ENCODE measurements at regions not wholly inside any gene's neighbourhood (a gene's known extent, or its start where the extent isn't known, plus 50 kb on each side); places are given as distances from the start of the nearest gene placed in this dataset.
"Not testable (repeated sequence)": the region's sequence is repeated elsewhere in the genome, so short reads cannot be mapped to it uniquely, and the experiment has no call there.

- H3K9me2 ChIP-seq (replicated peaks; ENCODE audit: insufficient read depth) = no peaks in the 10 kb centered on the region
- WGBS (ENCODE audit: low lambda C conversion rate, missing lambda C conversion rate) = 88% methylated on average over 1 of the region's 1 CpG
- no peaks in the 10 kb centered on the region for H3K79me2 ChIP-seq
- no peak overlapping the region for H3K27ac ChIP-seq
- no peaks in the 10 kb centered on the region for H3K36me3 ChIP-seq (replicated peaks; ENCODE audit: insufficient read depth, low read depth)
- no peak for DNase-seq (ENCODE audit: low spot score)
- H4K20me1 ChIP-seq (ENCODE audit: insufficient read depth, poor library complexity, severe bottlenecking) = no peaks in the 10 kb centered on the region
- no peak overlapping the region for H3K4me2 ChIP-seq
- TF ChIP-seq EZH2phosphoT487 (IDR thresholded peaks at IDR 0.05; ENCODE audit: low read depth, severe bottlenecking, unreplicated experiment) (no peak), CTCF (IDR thresholded peaks at IDR 0.05; ENCODE audit: poor library complexity) (no peak), EZH2 (IDR thresholded peaks at IDR 0.05; ENCODE audit: borderline replicate concordance) (no peak)
- H2AFZ ChIP-seq = no peak overlapping the region
- H3K4me1 ChIP-seq (ENCODE audit: insufficient read depth) = no peaks in the 10 kb centered on the region
- no peaks in the 10 kb centered on the region for H3K9me3 ChIP-seq (ENCODE audit: low read depth)
- no peak overlapping the region for H3K4me3 ChIP-seq
- H3K27me3 ChIP-seq = no peaks in the 10 kb centered on the region
Observed at GRCh38 chr7:136105191-136105590, 128.0 kb upstream of the MTPN start.

GRCh38 chr7:136104269-136104603 lies 127.1 kb upstream of the MTPN start:
- no peak overlapping the region for H3K4me2 ChIP-seq
- 71% methylated on average over 2 of the region's 2 CpGs for WGBS (ENCODE audit: low lambda C conversion rate, missing lambda C conversion rate)
- no peaks in the 10 kb centered on the region for H3K36me3 ChIP-seq (replicated peaks; ENCODE audit: insufficient read depth, low read depth)
- no peak for TF ChIP-seq EZH2phosphoT487 (IDR thresholded peaks at IDR 0.05; ENCODE audit: low read depth, severe bottlenecking, unreplicated experiment)
- H3K4me1 ChIP-seq (ENCODE audit: insufficient read depth) = no peaks in the 10 kb centered on the region
- H3K27ac ChIP-seq = no peak overlapping the region
- no peaks in the 10 kb centered on the region for H3K9me3 ChIP-seq (ENCODE audit: low read depth)
- DNase-seq (ENCODE audit: low spot score) = no peak
- no peak overlapping the region for H3K4me3 ChIP-seq
- H2AFZ ChIP-seq = no peak overlapping the region
- no peaks in the 10 kb centered on the region for H3K27me3 ChIP-seq
- no peaks in the 10 kb centered on the region for H3K79me2 ChIP-seq
- H3K9me2 ChIP-seq (replicated peaks; ENCODE audit: insufficient read depth) = no peaks in the 10 kb centered on the region
- no peaks in the 10 kb centered on the region for H4K20me1 ChIP-seq (ENCODE audit: insufficient read depth, poor library complexity, severe bottlenecking)

GRCh38 chr7:136103545-136104268 lies 126.5 kb upstream of the MTPN start:
- Histone ChIP-seq H4K20me1 (ENCODE audit: insufficient read depth, poor library complexity, severe bottlenecking) (no peaks in the 10 kb centered on the region), H3K36me3 (replicated peaks; ENCODE audit: insufficient read depth, low read depth) (no peaks in the 10 kb centered on the region), H3K4me2 (no peak overlapping the region), H3K9me3 (ENCODE audit: low read depth) (no peaks in the 10 kb centered on the region), H3K79me2 (no peaks in the 10 kb centered on the region), H3K27ac (no peak overlapping the region), H2AFZ (no peak overlapping the region), H3K4me3 (no peak overlapping the region), H3K9me2 (replicated peaks; ENCODE audit: insufficient read depth) (no peaks in the 10 kb centered on the region), H3K4me1 (ENCODE audit: insufficient read depth) (no peaks in the 10 kb centered on the region), H3K27me3 (no peaks in the 10 kb centered on the region)
- DNase-seq (ENCODE audit: low spot score) = no peak
- WGBS (ENCODE audit: low lambda C conversion rate, missing lambda C conversion rate) = 78% methylated on average over 2 of the region's 2 CpGs
- TF ChIP-seq EZH2phosphoT487 (IDR thresholded peaks at IDR 0.05; ENCODE audit: low read depth, severe bottlenecking, unreplicated experiment) = no peak
- TF ChIP-seq EZH2 (IDR thresholded peaks at IDR 0.05; ENCODE audit: borderline replicate concordance) = no peak
- TF ChIP-seq CTCF (IDR thresholded peaks at IDR 0.05; ENCODE audit: poor library complexity) = no peak

GRCh38 chr7:136102881-136103280 lies 125.7 kb upstream of the MTPN start:
- H3K4me3 ChIP-seq = no peak overlapping the region
- no peak overlapping the region for H3K4me2 ChIP-seq
- TF ChIP-seq CTCF (IDR thresholded peaks at IDR 0.05; ENCODE audit: poor library complexity) (no peak), EZH2phosphoT487 (IDR thresholded peaks at IDR 0.05; ENCODE audit: low read depth, severe bottlenecking, unreplicated experiment) (no peak), EZH2 (IDR thresholded peaks at IDR 0.05; ENCODE audit: borderline replicate concordance) (no peak)
- no peaks in the 10 kb centered on the region for H3K9me2 ChIP-seq (replicated peaks; ENCODE audit: insufficient read depth)
- H3K27ac ChIP-seq = no peak overlapping the region
- H3K79me2 ChIP-seq = no peaks in the 10 kb centered on the region
- H3K4me1 ChIP-seq (ENCODE audit: insufficient read depth) = no peaks in the 10 kb centered on the region
- no peaks in the 10 kb centered on the region for H3K36me3 ChIP-seq (replicated peaks; ENCODE audit: insufficient read depth, low read depth)
- H3K27me3 ChIP-seq = no peaks in the 10 kb centered on the region
- no peak for DNase-seq (ENCODE audit: low spot score)
- H2AFZ ChIP-seq = no peak overlapping the region
- no peaks in the 10 kb centered on the region for H4K20me1 ChIP-seq (ENCODE audit: insufficient read depth, poor library complexity, severe bottlenecking)
- H3K9me3 ChIP-seq (ENCODE audit: low read depth) = no peaks in the 10 kb centered on the region

GRCh38 chr7:136092714-136093113 lies 115.6 kb upstream of the MTPN start:
- not testable (repeated sequence) for H3K9me3 ChIP-seq (ENCODE audit: low read depth); H2AFZ ChIP-seq; H3K4me2 ChIP-seq; H3K36me3 ChIP-seq (replicated peaks; ENCODE audit: insufficient read depth, low read depth); H4K20me1 ChIP-seq (ENCODE audit: insufficient read depth, poor library complexity, severe bottlenecking); H3K4me1 ChIP-seq (ENCODE audit: insufficient read depth); H3K79me2 ChIP-seq; H3K27me3 ChIP-seq; H3K9me2 ChIP-seq (replicated peaks; ENCODE audit: insufficient read depth); H3K4me3 ChIP-seq; DNase-seq (ENCODE audit: low spot score); H3K27ac ChIP-seq
- WGBS (ENCODE audit: low lambda C conversion rate, missing lambda C conversion rate) = 85% methylated on average over 5 of the region's 5 CpGs
